CD4-positive, CD25-positive, alpha-beta regulatory T cell (primary cell): ENCODE measurements at regions not wholly inside any gene's neighbourhood (a gene's known extent, or its start where the extent isn't known, plus 50 kb on each side); places are given as distances from the start of the nearest gene placed in this dataset.

Source experiments
- ATAC-seq, 2 donors: fragments of 150-1000 bp; cut with Tn5 transposase; one replicate each; pipeline ENCODE4 v1.10.0; 2021; ENCODE audit warnings: low read depth in 2 of 2, moderate number of reproducible peaks in 2 of 2, moderate library complexity in 1 of 2
- DNase-seq, 3 donors: peaks; one replicate each; pipeline versions ENCODE4 v3.0.0 to v3.0.0-alpha.2; 2012 to 2022; ENCODE audit warnings: mixed read lengths in 1 of 3
- H3K27ac ChIP-seq: one replicate; pipeline ENCODE4 v1.7.0; 2013; ENCODE audit warnings: mild to moderate bottlenecking, low read length; ENCODE audit not compliant: insufficient read depth, poor library complexity, severe bottlenecking
- H3K27me3 ChIP-seq: one replicate; pipeline ENCODE4 v1.7.0; 2013; ENCODE audit warnings: low read length; ENCODE audit not compliant: control insufficient read depth, insufficient read depth
- H3K36me3 ChIP-seq: one replicate; pipeline ENCODE4 v1.7.0; 2013; ENCODE audit warnings: mild to moderate bottlenecking, low read length, moderate library complexity; ENCODE audit not compliant: control insufficient read depth, insufficient read depth
- H3K4me1 ChIP-seq: 2 replicates; pipeline ENCODE4 v1.7.0; 2013; ENCODE audit warnings: mild to moderate bottlenecking, low read length; ENCODE audit not compliant: insufficient read depth, control insufficient read depth, poor library complexity, severe bottlenecking
- H3K4me3 ChIP-seq: one replicate; pipeline ENCODE4 v1.7.0; 2013; ENCODE audit warnings: low read depth, mild to moderate bottlenecking, low read length, moderate library complexity
- H3K9me3 ChIP-seq, 2 experiments: 1 replicate in 1 of 2; 2 replicates in 1 of 2; pipeline ENCODE4 v1.7.0; 2013; ENCODE audit warnings: low read length in 2 of 2, mild to moderate bottlenecking in 1 of 2, moderate library complexity in 1 of 2; ENCODE audit not compliant: control insufficient read depth in 2 of 2
- H3K27ac Mint-ChIP-seq, 3 donors: one replicate each; pipeline ENCODE4 v1.8.0; 2020 to 2022; ENCODE audit warnings: mild to moderate bottlenecking in 3 of 3, mixed read lengths in 3 of 3, moderate library complexity in 2 of 3
- H3K27me3 Mint-ChIP-seq: one replicate; pipeline ENCODE4 v1.8.0; 2022; ENCODE audit warnings: mild to moderate bottlenecking, mixed read lengths
- H3K36me3 Mint-ChIP-seq: one replicate; pipeline ENCODE4 v1.8.0; 2020; ENCODE audit warnings: mixed read lengths
- H3K4me1 Mint-ChIP-seq, 4 donors: one replicate each; pipeline ENCODE4 v1.8.0; 2020 to 2022; ENCODE audit warnings: mixed read lengths in 4 of 4, mild to moderate bottlenecking in 1 of 4
- H3K4me3 Mint-ChIP-seq, 4 donors: one replicate each; pipeline ENCODE4 v1.8.0; 2020 to 2022; ENCODE audit warnings: mild to moderate bottlenecking in 4 of 4, mixed read lengths in 4 of 4, moderate library complexity in 3 of 4
- H3K9me3 Mint-ChIP-seq, 7 donors: one replicate each; pipeline ENCODE4 v1.8.0; 2020 to 2022; ENCODE audit warnings: mixed read lengths in 7 of 7, mild to moderate bottlenecking in 3 of 7, moderate library complexity in 2 of 7

DNA sequence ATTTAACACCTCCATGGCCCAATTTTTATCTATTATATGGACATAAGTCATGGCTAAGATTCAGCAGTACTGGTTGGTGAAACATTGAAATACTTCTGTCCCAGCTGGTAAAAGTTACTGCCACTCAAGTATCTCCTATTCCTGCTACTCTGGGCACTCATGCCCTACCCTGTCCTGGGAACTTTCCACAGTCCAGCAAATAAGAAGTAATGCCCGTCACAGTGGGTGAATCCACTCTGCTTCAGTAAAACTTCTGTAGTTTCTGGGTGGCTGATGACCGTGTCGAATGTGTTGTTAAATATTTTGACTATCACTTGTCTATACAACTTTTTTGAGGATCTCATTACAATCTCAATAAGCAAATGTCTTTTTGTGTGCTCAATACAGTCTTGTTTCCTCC is 209.3 kb upstream of the IGF1 start:
- no peaks in the 10 kb centered on the region for H3K4me1 ChIP-seq
- H3K4me3 ChIP-seq = no peak overlapping the region
- Mint-ChIP-seq H3K4me1 (no peaks in the 10 kb centered on the region), H3K27me3 (no peaks in the 10 kb centered on the region), H3K27ac (no peak overlapping the region), H3K36me3 (no peaks in the 10 kb centered on the region), H3K4me3 (no peak overlapping the region), H3K9me3 (peaks cover 0 to 5% (median 0%) of the 10 kb centered on the region in 7 donors)
- no peak overlapping the region for H3K27ac ChIP-seq
- H3K36me3 ChIP-seq = no peaks in the 10 kb centered on the region
- DNase-seq = no peak
- H3K27me3 ChIP-seq = no peaks in the 10 kb centered on the region
- ATAC-seq = no peak
- H3K9me3 ChIP-seq = no peaks in the 10 kb centered on the region

DNA sequence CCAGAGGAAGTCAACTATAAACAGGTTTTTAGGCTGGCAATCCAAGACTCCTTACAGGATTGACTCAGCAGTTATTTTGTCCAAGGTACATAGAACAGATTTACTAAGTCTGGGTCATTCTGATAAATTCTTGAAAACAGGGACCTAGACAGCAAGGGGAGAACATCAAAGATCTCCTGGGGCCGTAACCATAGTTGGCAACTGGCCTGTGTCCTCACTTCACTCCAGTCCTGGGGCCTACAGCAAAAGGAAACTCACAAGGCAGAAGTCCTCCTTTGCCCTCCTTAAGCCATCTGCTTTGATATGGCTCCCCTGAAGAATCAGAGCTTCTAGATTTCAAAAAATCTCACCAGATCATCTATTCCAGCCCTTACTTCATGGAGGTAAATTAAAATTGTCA is 207.2 kb upstream of the IGF1 start:
- H3K4me1 Mint-ChIP-seq = no peaks in the 10 kb centered on the region
- ATAC-seq (no peak), DNase-seq (no peak)
- H3K4me3 Mint-ChIP-seq = no peak overlapping the region
- H3K27me3 Mint-ChIP-seq = no peaks in the 10 kb centered on the region
- no peaks in the 10 kb centered on the region for H3K36me3 Mint-ChIP-seq
- Histone ChIP-seq H3K27ac (no peak overlapping the region), H3K9me3 (no peaks in the 10 kb centered on the region), H3K27me3 (no peaks in the 10 kb centered on the region), H3K36me3 (no peaks in the 10 kb centered on the region), H3K4me3 (no peak overlapping the region), H3K4me1 (no peaks in the 10 kb centered on the region)
- peaks cover 0 to 5% (median 0%) of the 10 kb centered on the region in 7 donors for H3K9me3 Mint-ChIP-seq
- no peak overlapping the region for H3K27ac Mint-ChIP-seq

- H3K9me3 ChIP-seq = no peaks in the 10 kb centered on the region
- H3K4me3 ChIP-seq = no peak overlapping the region
- H3K27ac ChIP-seq = no peak overlapping the region
- ATAC-seq (no peak), DNase-seq (no peak)
- H3K4me1 ChIP-seq = no peaks in the 10 kb centered on the region
- Mint-ChIP-seq H3K4me3 (no peak overlapping the region), H3K36me3 (no peaks in the 10 kb centered on the region), H3K27me3 (no peaks in the 10 kb centered on the region), H3K4me1 (no peaks in the 10 kb centered on the region), H3K27ac (no peak overlapping the region), H3K9me3 (no peaks in the 10 kb centered on the region)
- H3K27me3 ChIP-seq = no peaks in the 10 kb centered on the region
- H3K36me3 ChIP-seq = no peaks in the 10 kb centered on the region
Measured at GRCh38 chr12:102685841-102686240, 205.5 kb upstream of the IGF1 start.

DNA sequence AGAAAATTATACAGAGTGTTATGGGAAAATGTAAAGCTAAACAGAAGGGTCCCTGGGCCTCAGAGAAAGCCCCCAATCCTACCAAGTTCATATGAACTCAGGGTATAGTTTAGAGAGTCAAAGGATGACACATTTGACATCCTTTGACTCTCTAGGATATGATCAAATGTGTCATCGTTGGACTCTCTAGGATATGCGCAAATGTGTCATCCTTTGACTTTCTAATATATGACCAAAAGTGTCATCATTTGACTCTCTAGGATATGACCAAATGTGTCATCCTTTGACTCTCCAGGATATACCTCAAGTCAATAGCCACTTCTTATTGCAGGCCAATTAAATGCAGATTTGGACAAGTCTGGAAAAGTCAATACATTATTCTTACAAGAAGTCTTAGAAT is 204.8 kb upstream of the IGF1 start:
- Histone ChIP-seq H3K4me3 (no peak overlapping the region), H3K27ac (no peak overlapping the region), H3K9me3 (no peaks in the 10 kb centered on the region), H3K36me3 (no peaks in the 10 kb centered on the region), H3K4me1 (no peaks in the 10 kb centered on the region), H3K27me3 (no peaks in the 10 kb centered on the region)
- Mint-ChIP-seq H3K36me3 (no peaks in the 10 kb centered on the region), H3K4me3 (no peak overlapping the region), H3K27me3 (no peaks in the 10 kb centered on the region), H3K9me3 (no peaks in the 10 kb centered on the region), H3K27ac (no peak overlapping the region), H3K4me1 (no peaks in the 10 kb centered on the region)
- ATAC-seq (no peak), DNase-seq (no peak)

DNA sequence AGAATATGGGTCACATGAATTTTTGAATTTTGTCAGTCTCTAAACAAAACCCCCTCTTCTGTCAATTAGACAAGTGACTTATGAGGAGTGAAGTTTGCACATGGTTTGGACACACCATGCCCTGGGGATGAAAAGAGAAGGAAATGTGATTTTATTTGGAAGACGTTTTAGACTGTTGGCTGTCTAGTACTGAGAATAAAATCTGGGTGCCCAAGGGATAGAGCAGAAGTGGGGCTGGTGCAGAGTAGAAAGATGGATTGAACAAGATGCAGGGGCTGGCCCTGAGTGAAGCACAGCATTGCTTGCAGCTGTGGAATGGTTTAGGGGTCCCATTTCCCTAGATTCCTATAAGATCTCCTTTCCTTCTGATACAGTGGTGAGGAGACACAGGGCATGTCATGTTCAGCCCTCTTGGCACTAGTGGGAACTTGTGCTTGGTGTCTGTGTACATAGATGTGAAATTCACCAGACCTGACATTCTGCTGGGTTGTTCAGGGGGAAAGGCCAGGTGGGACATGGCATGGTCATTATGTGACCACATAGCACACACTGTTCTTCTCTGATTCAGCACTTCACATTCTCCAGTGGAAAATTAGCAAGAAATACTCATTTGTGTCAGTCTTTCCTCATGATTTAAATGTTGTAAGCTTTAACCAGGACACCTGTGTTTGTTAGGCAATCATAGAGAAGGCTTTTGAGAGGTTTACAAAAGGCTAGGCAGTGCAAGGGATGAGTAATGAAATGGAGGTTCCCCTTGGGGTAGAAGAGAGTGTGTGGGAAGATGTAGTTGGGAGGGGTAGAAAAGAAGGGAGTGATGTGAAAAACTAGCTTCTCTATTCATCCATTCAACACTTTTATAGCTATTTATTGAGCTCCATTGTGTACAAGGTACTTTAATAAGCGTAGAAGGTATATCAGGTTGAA is 202.3 kb upstream of the IGF1 start:
- Histone ChIP-seq H3K4me1 (no peaks in the 10 kb centered on the region), H3K9me3 (no peaks in the 10 kb centered on the region), H3K4me3 (no peak overlapping the region), H3K27ac (no peak overlapping the region), H3K27me3 (no peaks in the 10 kb centered on the region), H3K36me3 (no peaks in the 10 kb centered on the region)
- H3K4me3 Mint-ChIP-seq = no peak overlapping the region
- peaks cover 0 to 7% (median 3%) of the 10 kb centered on the region in 7 donors for H3K9me3 Mint-ChIP-seq
- H3K27ac Mint-ChIP-seq = no peak overlapping the region
- ATAC-seq = no peak
- no peaks in the 10 kb centered on the region for H3K36me3 Mint-ChIP-seq
- no peaks in the 10 kb centered on the region for H3K27me3 Mint-ChIP-seq
- no peaks in the 10 kb centered on the region for H3K4me1 Mint-ChIP-seq
- no peak for DNase-seq

DNA sequence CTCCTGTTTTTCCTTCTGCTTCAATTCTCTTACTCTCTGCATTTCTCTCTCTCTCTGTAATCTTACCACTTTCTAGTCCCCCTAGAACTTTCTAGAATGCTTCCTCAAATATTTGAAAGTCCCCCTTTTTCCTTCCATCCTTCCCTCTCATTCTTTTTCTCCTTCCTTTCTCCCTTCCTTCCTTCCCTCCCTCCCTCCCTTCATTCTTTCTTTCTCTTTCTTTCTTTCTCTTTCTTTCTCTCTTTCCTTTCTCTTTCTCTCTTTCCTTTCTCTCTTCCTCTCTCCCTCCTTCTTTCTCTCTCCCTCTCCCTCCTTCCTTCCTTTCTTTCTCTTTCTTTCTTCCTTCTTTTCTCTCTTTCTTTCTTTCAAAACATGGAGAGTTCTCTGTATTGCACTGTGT is 201.4 kb upstream of the IGF1 start:
- no peak for DNase-seq
- peaks cover 0 to 7% (median 3%) of the 10 kb centered on the region in 7 donors for H3K9me3 Mint-ChIP-seq
- Histone ChIP-seq H3K9me3 (no peaks in the 10 kb centered on the region), H3K27me3 (no peaks in the 10 kb centered on the region), H3K27ac (no peak overlapping the region), H3K36me3 (no peaks in the 10 kb centered on the region), H3K4me1 (no peaks in the 10 kb centered on the region), H3K4me3 (no peak overlapping the region)
- H3K27ac Mint-ChIP-seq = no peak overlapping the region
- H3K36me3 Mint-ChIP-seq = no peaks in the 10 kb centered on the region
- no peaks in the 10 kb centered on the region for H3K27me3 Mint-ChIP-seq
- H3K4me3 Mint-ChIP-seq = no peak overlapping the region
- no peak for ATAC-seq
- H3K4me1 Mint-ChIP-seq = no peaks in the 10 kb centered on the region

- Histone ChIP-seq H3K27me3 (no peaks in the 10 kb centered on the region), H3K4me1 (no peaks in the 10 kb centered on the region), H3K27ac (no peak overlapping the region), H3K36me3 (no peaks in the 10 kb centered on the region), H3K9me3 (no peaks in the 10 kb centered on the region), H3K4me3 (no peak overlapping the region)
- Mint-ChIP-seq H3K36me3 (no peaks in the 10 kb centered on the region), H3K27ac (no peak overlapping the region), H3K4me1 (no peaks in the 10 kb centered on the region), H3K9me3 (peaks cover 0 to 7% (median 3%) of the 10 kb centered on the region in 7 donors), H3K4me3 (no peak overlapping the region), H3K27me3 (no peaks in the 10 kb centered on the region)
- no peak for DNase-seq
- ATAC-seq = no peak
Measured at GRCh38 chr12:102681309-102681708, 200.9 kb upstream of the IGF1 start.

GRCh38 chr12:102680304-102680703 is 199.9 kb upstream of the IGF1 start:
- H3K4me3 Mint-ChIP-seq = no peak overlapping the region

More at GRCh38 chr12:102680304-102680703, 199.9 kb upstream of the IGF1 start:
- ATAC-seq (no peak), DNase-seq (peak in 1 of 3 donors; percentile 1)
- H3K27me3 ChIP-seq = no peaks in the 10 kb centered on the region
- no peaks in the 10 kb centered on the region for H3K4me1 ChIP-seq
- no peak overlapping the region for H3K27ac ChIP-seq
- no peaks in the 10 kb centered on the region for H3K27me3 Mint-ChIP-seq
- H3K9me3 ChIP-seq = no peaks in the 10 kb centered on the region
- H3K36me3 Mint-ChIP-seq = no peaks in the 10 kb centered on the region
- no peak overlapping the region for H3K27ac Mint-ChIP-seq
- H3K4me3 ChIP-seq = no peak overlapping the region
- H3K36me3 ChIP-seq = no peaks in the 10 kb centered on the region
- no peaks in the 10 kb centered on the region for H3K4me1 Mint-ChIP-seq
- H3K9me3 Mint-ChIP-seq = peaks cover 0 to 8% (median 4%) of the 10 kb centered on the region in 7 donors
